Testis (tissue), 2 donors: ENCODE measurements at regions not wholly inside any gene's neighbourhood (a gene's known extent, or its start where the extent isn't known, plus 50 kb on each side); places are given as distances from the start of the nearest gene placed in this dataset.

Experiments used
- POLR2A ChIP-seq: fragments of 450-650 bp; IDR thresholded peaks from one replicate; pipeline ENCODE4 v1.6.1; 2017; ENCODE audit warnings: antibody characterized with exemption, mild to moderate bottlenecking, moderate library complexity
- TF ChIP-seq, protein P1 (sequence below), 3 experiments: fragments of 450-650 bp in 2 of 3; fragments of 200-600 bp in 1 of 3; sonication (generic) in 1 of 3; IDR thresholded peaks; one replicate each; pipeline ENCODE4 v1.5.1; 2016 to 2019; ENCODE audit warnings: antibody characterized with exemption in 3 of 3, mild to moderate bottlenecking in 2 of 3, moderate library complexity in 1 of 3

DNA sequence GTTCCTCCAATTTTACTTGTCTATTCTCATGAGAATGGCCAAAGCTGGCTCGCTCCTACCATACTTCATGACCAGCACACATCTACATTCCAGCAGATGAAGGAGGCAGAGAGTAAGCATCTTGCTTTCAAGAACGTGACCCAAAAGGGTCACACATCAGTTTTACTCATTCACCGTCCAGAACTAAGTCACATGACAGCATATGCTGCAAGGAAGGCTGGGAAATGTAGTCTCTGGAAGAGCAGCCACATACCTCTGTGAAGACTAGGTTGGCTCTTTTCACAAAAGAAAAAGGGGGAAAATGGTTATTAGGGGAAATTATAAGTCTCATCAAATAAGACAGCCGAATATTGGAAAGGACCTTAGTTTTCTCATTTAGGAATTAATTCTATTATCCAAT is 835.3 kb downstream of the EPHA4 start:
- no peak for TF ChIP-seq POLR2A
- TF ChIP-seq, protein P1, sequence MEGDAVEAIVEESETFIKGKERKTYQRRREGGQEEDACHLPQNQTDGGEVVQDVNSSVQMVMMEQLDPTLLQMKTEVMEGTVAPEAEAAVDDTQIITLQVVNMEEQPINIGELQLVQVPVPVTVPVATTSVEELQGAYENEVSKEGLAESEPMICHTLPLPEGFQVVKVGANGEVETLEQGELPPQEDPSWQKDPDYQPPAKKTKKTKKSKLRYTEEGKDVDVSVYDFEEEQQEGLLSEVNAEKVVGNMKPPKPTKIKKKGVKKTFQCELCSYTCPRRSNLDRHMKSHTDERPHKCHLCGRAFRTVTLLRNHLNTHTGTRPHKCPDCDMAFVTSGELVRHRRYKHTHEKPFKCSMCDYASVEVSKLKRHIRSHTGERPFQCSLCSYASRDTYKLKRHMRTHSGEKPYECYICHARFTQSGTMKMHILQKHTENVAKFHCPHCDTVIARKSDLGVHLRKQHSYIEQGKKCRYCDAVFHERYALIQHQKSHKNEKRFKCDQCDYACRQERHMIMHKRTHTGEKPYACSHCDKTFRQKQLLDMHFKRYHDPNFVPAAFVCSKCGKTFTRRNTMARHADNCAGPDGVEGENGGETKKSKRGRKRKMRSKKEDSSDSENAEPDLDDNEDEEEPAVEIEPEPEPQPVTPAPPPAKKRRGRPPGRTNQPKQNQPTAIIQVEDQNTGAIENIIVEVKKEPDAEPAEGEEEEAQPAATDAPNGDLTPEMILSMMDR (IDR thresholded peaks at IDR 0.05): no peak
